MCF 10A (cell line): ENCODE measurements at regions not wholly inside any gene's neighbourhood (a gene's known extent, or its start where the extent isn't known, plus 50 kb on each side); places are given as distances from the start of the nearest gene placed in this dataset.

ENCODE experiments used
- BruUV-seq: library from RNA; stranded (reverse); fragments of 400-500 nt; replicated peaks from 2 replicates; lab custom pipeline; 2021; lab: Mats Ljungman, UMichigan
- CTCF ChIA-PET: fragments of 300-600 bp; sonication (Branson Sonifier 250); formaldehyde crosslinking; extraction: SDS; loops from one replicate; lab custom pipeline; 2021; ENCODE audit warnings: antibody characterized with exemption, inconsistent platforms; lab: Yijun Ruan, JAX
- POLR2A ChIA-PET: fragments of 300-600, 350-650 bp; sonication (Branson Sonifier 250); formaldehyde crosslinking; extraction: SDS; loops from one replicate; lab custom pipeline; 2020; ENCODE audit warnings: antibody characterized with exemption, inconsistent platforms; lab: Yijun Ruan, JAX
- DNase-seq: peaks from one replicate; pipeline ENCODE4 v3.0.0-alpha.2; 2018; ENCODE audit not compliant: unreplicated experiment
- H3K27ac Mint-ChIP-seq: one replicate; pipeline ENCODE4 v1.8.0; 2022; ENCODE audit warnings: mild to moderate bottlenecking, low read depth, mixed read lengths; ENCODE audit not compliant: unreplicated experiment
- H3K27me3 Mint-ChIP-seq: one replicate; pipeline ENCODE4 v1.8.0; 2022; ENCODE audit warnings: mixed read lengths; ENCODE audit not compliant: insufficient read depth, unreplicated experiment
- H3K36me3 Mint-ChIP-seq: one replicate; pipeline ENCODE4 v1.8.0; 2022; ENCODE audit warnings: mild to moderate bottlenecking, moderate library complexity, mixed read lengths; ENCODE audit not compliant: insufficient read depth, unreplicated experiment
- H3K4me1 Mint-ChIP-seq: one replicate; pipeline ENCODE4 v1.8.0; 2022; ENCODE audit warnings: mixed read lengths; ENCODE audit not compliant: insufficient read depth, unreplicated experiment
- H3K4me3 Mint-ChIP-seq: one replicate; pipeline ENCODE4 v1.8.0; 2022; ENCODE audit warnings: mild to moderate bottlenecking, moderate library complexity, mixed read lengths; ENCODE audit not compliant: unreplicated experiment
- H3K9me3 Mint-ChIP-seq: one replicate; pipeline ENCODE4 v1.8.0; 2022; ENCODE audit warnings: mixed read lengths; ENCODE audit not compliant: unreplicated experiment
- intact Hi-C: fragments of 100-400 bp; cut with micrococcal nuclease; formaldehyde crosslinking; loops from 2 replicates; pipeline ENCODE4 v1.14.1; 2022
- TF ChIP-seq, protein P1 (sequence below): fragments of 200-600 bp; IDR thresholded peaks from one replicate; pipeline ENCODE4 v1.8.0; 2022; ENCODE audit warnings: antibody characterized with exemption, mild to moderate bottlenecking; ENCODE audit not compliant: unreplicated experiment

DNA sequence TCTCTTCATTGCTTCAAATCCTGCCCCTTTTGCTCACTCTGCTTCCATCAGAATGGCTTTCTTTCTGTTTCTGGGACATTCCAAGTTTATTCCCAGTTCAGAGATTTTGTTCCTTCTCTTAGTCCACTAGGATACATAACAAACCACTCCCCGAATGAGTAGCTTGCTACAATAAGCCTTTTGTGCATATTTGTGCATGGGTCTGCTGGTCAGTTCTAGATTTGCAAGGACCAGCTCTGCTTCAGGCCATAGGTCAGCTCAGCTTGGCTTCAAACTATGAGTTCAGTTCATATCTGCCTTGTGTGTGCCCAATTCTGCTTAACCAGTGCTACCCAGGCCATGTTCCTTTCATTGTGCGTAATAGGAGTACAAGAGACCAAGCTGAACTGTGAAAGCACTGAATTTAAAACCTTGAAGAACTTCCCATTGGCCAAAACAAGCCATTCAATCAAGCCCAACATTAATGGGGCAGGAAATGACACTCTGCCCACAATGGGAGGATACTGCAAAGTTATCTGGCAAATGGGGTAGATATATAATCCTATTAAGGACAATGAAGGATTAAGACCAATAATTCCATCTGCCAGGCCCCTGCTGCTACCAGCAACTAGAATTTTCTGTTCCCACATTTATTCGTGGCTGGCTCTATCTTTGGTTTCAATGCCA is 328.8 kb downstream of the PRELID2 start:
- intact Hi-C loops, result no loop called here
- H3K36me3 Mint-ChIP-seq, result no peaks in the 10 kb centered on the region

DNA sequence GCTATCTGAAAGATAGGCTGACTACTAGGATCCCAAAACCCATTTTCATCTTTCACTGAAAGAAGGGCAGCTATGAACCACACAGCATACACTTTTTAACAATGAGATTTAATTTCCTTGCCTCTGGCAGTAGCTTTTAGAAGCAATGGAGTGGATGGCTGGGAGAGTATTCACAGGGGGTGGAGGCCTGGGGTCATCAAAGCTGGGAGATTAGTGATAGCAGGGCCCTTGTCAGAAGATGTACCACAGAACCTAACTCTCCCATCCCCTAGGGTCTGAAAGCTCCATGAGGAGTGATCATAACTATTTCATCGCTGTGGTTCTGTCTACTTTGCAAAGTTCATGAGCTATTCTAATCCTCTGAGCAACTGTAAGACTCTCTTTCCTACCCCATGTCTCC is 332.2 kb downstream of the PRELID2 start:
- POLR2A ChIA-PET, result no interaction called here
- TF ChIP-seq, protein P1, sequence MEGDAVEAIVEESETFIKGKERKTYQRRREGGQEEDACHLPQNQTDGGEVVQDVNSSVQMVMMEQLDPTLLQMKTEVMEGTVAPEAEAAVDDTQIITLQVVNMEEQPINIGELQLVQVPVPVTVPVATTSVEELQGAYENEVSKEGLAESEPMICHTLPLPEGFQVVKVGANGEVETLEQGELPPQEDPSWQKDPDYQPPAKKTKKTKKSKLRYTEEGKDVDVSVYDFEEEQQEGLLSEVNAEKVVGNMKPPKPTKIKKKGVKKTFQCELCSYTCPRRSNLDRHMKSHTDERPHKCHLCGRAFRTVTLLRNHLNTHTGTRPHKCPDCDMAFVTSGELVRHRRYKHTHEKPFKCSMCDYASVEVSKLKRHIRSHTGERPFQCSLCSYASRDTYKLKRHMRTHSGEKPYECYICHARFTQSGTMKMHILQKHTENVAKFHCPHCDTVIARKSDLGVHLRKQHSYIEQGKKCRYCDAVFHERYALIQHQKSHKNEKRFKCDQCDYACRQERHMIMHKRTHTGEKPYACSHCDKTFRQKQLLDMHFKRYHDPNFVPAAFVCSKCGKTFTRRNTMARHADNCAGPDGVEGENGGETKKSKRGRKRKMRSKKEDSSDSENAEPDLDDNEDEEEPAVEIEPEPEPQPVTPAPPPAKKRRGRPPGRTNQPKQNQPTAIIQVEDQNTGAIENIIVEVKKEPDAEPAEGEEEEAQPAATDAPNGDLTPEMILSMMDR, result no peak
- no peaks in the 10 kb centered on the region for H3K36me3 Mint-ChIP-seq
- BruUV-seq, result no TSS peak
- H3K27ac Mint-ChIP-seq, result no peak overlapping the region
- peaks cover 4% of the 10 kb centered on the region for H3K4me1 Mint-ChIP-seq
- intact Hi-C loops, result no loop called here
- H3K4me3 Mint-ChIP-seq, result no peak overlapping the region
- DNase-seq, result no peak
- no peaks in the 10 kb centered on the region for H3K27me3 Mint-ChIP-seq
- H3K9me3 Mint-ChIP-seq, result no peaks in the 10 kb centered on the region
- CTCF ChIA-PET, result no interaction called here

More for the DNA sequence above, 328.8 kb downstream of the PRELID2 start:
- no peak for DNase-seq
- no peaks in the 10 kb centered on the region for H3K27me3 Mint-ChIP-seq
- no peak overlapping the region for H3K27ac Mint-ChIP-seq
- CTCF ChIA-PET, result no interaction called here
- BruUV-seq, result no TSS peak
- H3K9me3 Mint-ChIP-seq, result no peaks in the 10 kb centered on the region
- H3K4me1 Mint-ChIP-seq, result no peaks in the 10 kb centered on the region
- TF ChIP-seq, protein P1, result no peak
- H3K4me3 Mint-ChIP-seq, result no peak overlapping the region
- POLR2A ChIA-PET, result no interaction called here

DNA sequence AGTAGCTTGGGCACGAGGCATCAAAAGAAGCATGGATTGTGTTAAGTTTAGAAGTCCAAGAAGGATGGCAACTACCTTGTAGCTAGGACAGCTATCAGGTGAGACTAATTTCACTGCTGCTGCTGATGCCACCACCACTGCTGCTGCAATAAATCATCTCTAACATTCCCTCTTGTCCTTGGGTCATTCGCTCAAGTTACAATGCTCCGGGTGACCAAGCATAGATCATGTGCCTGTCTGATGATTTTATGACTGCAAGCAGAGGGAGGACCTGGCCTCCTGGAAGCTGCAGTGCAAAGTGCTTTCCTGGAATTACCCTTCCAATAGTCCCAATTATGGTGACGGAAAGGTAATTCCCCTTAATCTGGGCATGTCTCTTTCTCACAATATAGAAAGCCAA is 334.4 kb downstream of the PRELID2 start:
- no peak for DNase-seq
- intact Hi-C loops, result no loop called here
- no peak overlapping the region for H3K27ac Mint-ChIP-seq
- TF ChIP-seq, protein P1, result no peak
- H3K9me3 Mint-ChIP-seq, result no peaks in the 10 kb centered on the region
- no peaks in the 10 kb centered on the region for H3K36me3 Mint-ChIP-seq
- H3K4me3 Mint-ChIP-seq, result no peak overlapping the region
- ChIA-PET CTCF (interaction anchor here (0.9 to 1.4 kb wide), 3 partner anchors 9 to 181 kb away, joined by 3 to 4 read pairs (median 4); no protein-coding TSS in a partner anchor), POLR2A (no interaction called here)
- no peaks in the 10 kb centered on the region for H3K27me3 Mint-ChIP-seq
- peaks cover 12% of the 10 kb centered on the region for H3K4me1 Mint-ChIP-seq
- no TSS peak for BruUV-seq

DNA sequence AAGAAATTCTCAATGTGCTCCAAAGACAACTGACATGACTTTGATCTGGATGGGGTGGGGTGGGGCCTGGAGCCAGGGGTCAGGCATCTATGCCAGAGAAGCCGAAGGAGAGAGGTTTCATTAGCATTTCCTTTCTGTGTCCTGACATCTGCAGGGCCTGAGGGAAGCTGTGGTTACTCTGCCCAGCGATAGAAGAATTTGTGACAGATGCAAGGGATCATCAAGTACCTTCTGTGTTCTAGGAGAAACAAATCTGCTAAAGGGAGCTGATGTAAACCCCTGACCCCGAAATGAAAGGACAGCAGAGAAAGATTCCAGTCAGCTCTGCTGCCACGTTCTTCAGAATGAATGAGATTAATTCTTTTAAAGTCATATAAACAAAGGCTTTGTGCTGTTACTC is 335.7 kb downstream of the PRELID2 start:
- DNase-seq, result no peak
- no peaks in the 10 kb centered on the region for H3K9me3 Mint-ChIP-seq
- intact Hi-C loops, result no loop called here
- H3K4me3 Mint-ChIP-seq, result no peak overlapping the region
- H3K27me3 Mint-ChIP-seq, result no peaks in the 10 kb centered on the region
- no peaks in the 10 kb centered on the region for H3K36me3 Mint-ChIP-seq
- BruUV-seq, result no TSS peak
- TF ChIP-seq, protein P1, result no peak
- CTCF ChIA-PET, result interaction anchor here (0.6 to 1.4 kb wide), 3 partner anchors 13 to 182 kb away, joined by 4 read pairs; no protein-coding TSS in a partner anchor
- H3K4me1 Mint-ChIP-seq, result peaks cover 21% of the 10 kb centered on the region
- no peak overlapping the region for H3K27ac Mint-ChIP-seq
- POLR2A ChIA-PET, result interaction anchor here (0.6 kb wide), 1 partner anchor 9 kb away, joined by 6 read pairs; no protein-coding TSS in a partner anchor
